HUES6 (cell line): ENCODE measurements at regions not wholly inside any gene's neighbourhood (a gene's known extent, or its start where the extent isn't known, plus 50 kb on each side); places are given as distances from the start of the nearest gene placed in this dataset.

Experiments used
- H3K27ac ChIP-seq: 2 replicates; pipeline ENCODE4 v1.7.0; 2013; ENCODE audit warnings: low read depth, mild to moderate bottlenecking, low read length, inconsistent platforms
- H3K27me3 ChIP-seq: 2 replicates; pipeline ENCODE4 v1.6.1; 2013; ENCODE audit warnings: low read length; ENCODE audit not compliant: control insufficient read depth, insufficient read depth
- H3K36me3 ChIP-seq: 2 replicates; pipeline ENCODE4 v1.6.1; 2013; ENCODE audit warnings: low read length; ENCODE audit not compliant: control insufficient read depth, insufficient read depth
- H3K4me1 ChIP-seq: 2 replicates; pipeline ENCODE4 v1.6.1; 2013; ENCODE audit warnings: low read length; ENCODE audit not compliant: control insufficient read depth, insufficient read depth
- H3K4me3 ChIP-seq: 2 replicates; pipeline ENCODE4 v1.5.1; 2013; ENCODE audit warnings: low read depth, low read length
- H3K9ac ChIP-seq: one replicate; pipeline ENCODE4 v1.6.1; 2013; ENCODE audit warnings: mild to moderate bottlenecking, low read length
- H3K9me3 ChIP-seq: 2 replicates; pipeline ENCODE4 v1.6.1; 2013; ENCODE audit warnings: low read depth, low read length; ENCODE audit not compliant: control insufficient read depth, insufficient read depth

DNA sequence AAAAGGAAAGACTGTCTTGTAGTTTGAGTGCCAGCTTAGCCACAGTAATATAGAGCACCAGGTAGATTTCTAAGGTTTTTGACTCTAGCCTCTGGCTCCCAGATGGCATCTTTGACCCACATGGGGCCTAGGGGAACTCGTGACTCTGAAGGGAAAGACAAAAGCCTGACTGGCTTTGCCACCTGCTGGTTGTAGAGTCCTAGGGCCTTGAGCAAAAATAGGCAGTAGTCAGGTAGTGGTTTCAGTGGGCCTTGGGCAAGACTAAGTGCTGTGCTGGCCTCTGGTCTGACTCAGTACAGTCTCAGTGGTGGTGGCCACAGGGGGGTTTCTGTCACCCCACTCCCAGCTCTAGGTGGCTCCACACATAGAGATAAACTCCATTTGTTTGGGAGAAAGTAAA is 349.4 kb downstream of the FAM181B start:
- Histone ChIP-seq H3K9me3 (no peaks in the 10 kb centered on the region), H3K4me3 (no peak overlapping the region), H3K27me3 (no peaks in the 10 kb centered on the region), H3K4me1 (no peaks in the 10 kb centered on the region), H3K27ac (no peak overlapping the region), H3K9ac (no peak overlapping the region), H3K36me3 (no peaks in the 10 kb centered on the region)

DNA sequence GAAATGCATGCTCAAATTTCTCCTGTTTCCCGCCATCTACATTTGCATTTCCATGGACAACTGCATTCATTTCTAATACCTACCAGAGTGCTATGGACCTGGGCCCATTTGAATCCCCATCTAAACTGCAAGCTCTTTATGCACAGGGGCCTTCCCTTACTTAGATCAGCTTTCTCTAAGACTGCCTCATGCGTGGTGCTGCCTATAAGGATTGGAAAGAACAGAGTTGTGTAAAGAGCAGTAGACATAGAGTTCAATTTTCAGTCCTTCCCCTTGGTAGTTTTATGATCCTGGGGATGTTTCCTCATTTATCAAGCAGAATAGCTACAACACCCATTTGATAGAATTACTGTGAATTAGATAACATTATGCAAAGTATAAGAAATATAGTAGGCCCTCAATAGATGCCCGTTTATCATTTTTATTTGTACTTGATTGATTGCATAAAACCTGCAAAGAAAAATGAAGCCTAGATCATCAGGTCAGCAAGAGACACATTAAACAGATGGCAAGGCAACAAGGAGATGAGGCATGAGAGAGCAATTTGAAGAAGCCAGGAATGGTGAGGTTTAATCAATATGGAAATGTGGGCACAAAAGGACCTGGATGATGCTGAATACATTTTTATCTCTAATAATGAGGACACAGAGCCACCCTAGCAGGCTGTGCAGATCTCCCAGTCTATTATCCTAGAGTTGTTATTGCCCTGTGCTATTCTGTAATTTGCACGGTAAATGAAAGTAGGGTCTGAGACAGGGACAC is 359.7 kb downstream of the FAM181B start:
- Histone ChIP-seq H3K36me3 (no peaks in the 10 kb centered on the region), H3K9me3 (no peaks in the 10 kb centered on the region), H3K4me1 (no peaks in the 10 kb centered on the region), H3K27ac (no peak overlapping the region), H3K27me3 (no peaks in the 10 kb centered on the region), H3K9ac (no peak overlapping the region), H3K4me3 (no peak overlapping the region)

DNA sequence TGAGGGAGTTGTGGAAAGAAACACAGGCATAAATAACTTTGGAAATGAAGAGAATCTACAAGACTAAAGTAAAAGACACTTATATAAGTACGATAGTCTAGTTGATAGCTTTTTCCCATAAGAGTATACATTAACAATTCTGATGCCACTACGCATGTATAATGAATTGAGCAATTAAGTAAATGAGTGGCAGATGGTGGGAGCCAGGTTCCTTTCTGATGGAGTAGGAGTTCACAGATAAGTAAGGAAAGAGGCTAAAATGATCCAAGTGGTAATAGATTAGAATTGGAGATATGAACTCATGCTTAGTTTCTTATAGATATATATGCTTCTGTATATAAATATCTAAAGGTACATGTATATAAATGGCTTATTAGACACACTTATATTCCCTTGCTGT is 368.3 kb downstream of the FAM181B start:
- H3K27me3 ChIP-seq = no peaks in the 10 kb centered on the region
- no peak overlapping the region for H3K4me3 ChIP-seq
- no peak overlapping the region for H3K27ac ChIP-seq
- H3K9me3 ChIP-seq = no peaks in the 10 kb centered on the region
- H3K9ac ChIP-seq = no peak overlapping the region
- no peaks in the 10 kb centered on the region for H3K4me1 ChIP-seq
- H3K36me3 ChIP-seq = no peaks in the 10 kb centered on the region

DNA sequence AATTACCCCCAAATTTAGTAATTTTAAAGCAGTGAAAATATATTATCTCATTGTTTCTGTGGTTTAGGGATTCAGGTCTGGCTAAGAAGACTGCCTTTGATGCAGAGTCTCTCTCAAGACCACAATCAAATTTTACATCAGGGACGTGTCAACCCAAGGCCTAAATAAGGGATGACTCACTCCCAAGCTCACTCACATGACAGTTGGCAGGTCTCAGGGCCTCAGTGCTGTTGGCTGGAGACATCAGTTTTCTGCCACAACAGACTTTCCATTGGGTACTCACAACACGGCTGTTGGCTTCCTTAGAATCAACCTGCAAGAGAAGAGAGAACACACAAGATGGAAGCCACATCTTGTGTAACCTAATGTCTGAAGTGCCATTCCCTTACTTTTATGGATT is 377.3 kb downstream of the FAM181B start:
- no peak overlapping the region for H3K9ac ChIP-seq
- no peaks in the 10 kb centered on the region for H3K4me1 ChIP-seq
- H3K36me3 ChIP-seq = no peaks in the 10 kb centered on the region
- no peak overlapping the region for H3K27ac ChIP-seq
- no peaks in the 10 kb centered on the region for H3K27me3 ChIP-seq
- no peaks in the 10 kb centered on the region for H3K9me3 ChIP-seq
- no peak overlapping the region for H3K4me3 ChIP-seq

- Histone ChIP-seq H3K27me3 (no peaks in the 10 kb centered on the region), H3K9ac (no peak overlapping the region), H3K27ac (no peak overlapping the region), H3K4me3 (no peak overlapping the region), H3K36me3 (no peaks in the 10 kb centered on the region), H3K4me1 (no peaks in the 10 kb centered on the region), H3K9me3 (no peaks in the 10 kb centered on the region)
Measured at GRCh38 chr11:82355313-82355823, 378.3 kb downstream of the FAM181B start.

DNA sequence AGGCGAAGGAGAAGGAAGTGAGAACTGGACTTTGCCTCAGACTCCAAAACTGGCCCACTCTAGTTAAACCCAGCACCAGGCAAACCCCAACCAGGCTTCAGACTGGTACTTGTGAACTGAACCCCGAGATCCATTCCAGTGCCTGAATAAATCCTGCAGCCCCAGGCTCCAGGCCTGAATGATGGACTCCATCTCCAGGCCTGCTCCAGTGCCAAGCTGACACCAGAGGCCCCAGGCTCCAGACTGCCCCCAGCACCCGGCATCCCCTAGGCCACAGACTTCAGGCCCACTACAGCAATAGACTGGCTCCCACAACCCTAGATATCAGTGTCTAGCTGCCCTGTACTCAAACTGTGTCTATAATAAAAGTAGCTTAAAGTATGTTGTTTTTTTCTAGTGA is 406.8 kb downstream of the FAM181B start:
- H3K9me3 ChIP-seq = no peaks in the 10 kb centered on the region
- no peak overlapping the region for H3K4me3 ChIP-seq
- no peak overlapping the region for H3K9ac ChIP-seq
- no peaks in the 10 kb centered on the region for H3K27me3 ChIP-seq
- H3K4me1 ChIP-seq = no peaks in the 10 kb centered on the region
- no peaks in the 10 kb centered on the region for H3K36me3 ChIP-seq
- no peak overlapping the region for H3K27ac ChIP-seq

- Histone ChIP-seq H3K4me1 (no peaks in the 10 kb centered on the region), H3K27ac (no peak overlapping the region), H3K9ac (no peak overlapping the region), H3K4me3 (no peak overlapping the region), H3K27me3 (no peaks in the 10 kb centered on the region), H3K36me3 (no peaks in the 10 kb centered on the region), H3K9me3 (no peaks in the 10 kb centered on the region)
Measured at GRCh38 chr11:82321206-82321605, 412.5 kb downstream of the FAM181B start.

GRCh38 chr11:82315093-82315492 is 418.6 kb downstream of the FAM181B start:
- H3K36me3 ChIP-seq = no peaks in the 10 kb centered on the region

GRCh38 chr11:82308979-82309378 is 424.7 kb downstream of the FAM181B start:
- Histone ChIP-seq H3K9me3 (no peaks in the 10 kb centered on the region), H3K4me3 (no peak overlapping the region), H3K27me3 (no peaks in the 10 kb centered on the region), H3K27ac (no peak overlapping the region), H3K4me1 (no peaks in the 10 kb centered on the region), H3K36me3 (no peaks in the 10 kb centered on the region), H3K9ac (no peak overlapping the region)

More at GRCh38 chr11:82315093-82315492, 418.6 kb downstream of the FAM181B start:
- no peak overlapping the region for H3K4me3 ChIP-seq
- H3K9ac ChIP-seq = no peak overlapping the region
- H3K4me1 ChIP-seq = no peaks in the 10 kb centered on the region
- no peak overlapping the region for H3K27ac ChIP-seq
- no peaks in the 10 kb centered on the region for H3K27me3 ChIP-seq
- no peaks in the 10 kb centered on the region for H3K9me3 ChIP-seq

DNA sequence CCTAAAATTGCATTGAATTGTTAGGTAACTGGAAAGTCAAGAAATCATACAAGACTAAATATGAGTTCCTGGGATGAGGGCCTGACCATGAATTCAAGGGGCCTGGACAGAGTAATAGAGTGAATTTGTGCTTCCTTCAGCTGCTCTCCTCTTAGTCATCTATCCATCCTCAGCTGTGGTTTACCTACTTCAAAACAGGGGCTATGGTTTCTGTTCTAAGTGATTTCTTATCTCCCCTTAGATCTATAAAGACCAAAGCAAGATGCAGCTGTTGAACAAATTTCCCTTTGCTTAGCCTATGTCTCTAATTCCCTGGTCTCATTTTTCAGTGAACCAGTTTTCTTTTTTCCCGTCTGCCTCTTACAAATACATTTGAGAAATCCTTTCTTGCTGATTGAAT is 428.5 kb downstream of the FAM181B start:
- Histone ChIP-seq H3K9ac (no peak overlapping the region), H3K4me3 (no peak overlapping the region), H3K4me1 (no peaks in the 10 kb centered on the region), H3K9me3 (no peaks in the 10 kb centered on the region), H3K27ac (no peak overlapping the region), H3K27me3 (no peaks in the 10 kb centered on the region), H3K36me3 (no peaks in the 10 kb centered on the region)

GRCh38 chr11:82303671-82304070 is 430.0 kb downstream of the FAM181B start:
- Histone ChIP-seq H3K36me3 (no peaks in the 10 kb centered on the region), H3K4me3 (no peak overlapping the region), H3K27ac (no peak overlapping the region), H3K27me3 (no peaks in the 10 kb centered on the region), H3K4me1 (no peaks in the 10 kb centered on the region), H3K9ac (no peak overlapping the region), H3K9me3 (no peaks in the 10 kb centered on the region)
